MM.1S (cell line): ENCODE measurements at regions not wholly inside any gene's neighbourhood (a gene's known extent, or its start where the extent isn't known, plus 50 kb on each side); places are given as distances from the start of the nearest gene placed in this dataset.

Experiments used
- DNase-seq: peaks from one replicate; pipeline ENCODE4 v3.0.0-alpha.2; 2015
- H2AFZ ChIP-seq: fragments of 300-600 bp; sonication (generic); 2 replicates; pipeline ENCODE4 v1.6.0; 2016; ENCODE audit warnings: antibody characterized with exemption, low read length
- H3F3A ChIP-seq: fragments of 300-600 bp; sonication (generic); 2 replicates; pipeline ENCODE4 v1.6.1; 2016; ENCODE audit warnings: mild to moderate bottlenecking, antibody characterized with exemption, low read length, moderate library complexity, mixed read lengths; ENCODE audit not compliant: insufficient read depth
- H3K27ac ChIP-seq: fragments of 300-600 bp; sonication (generic); 2 replicates; pipeline ENCODE4 v1.5.1; 2016; ENCODE audit warnings: mild to moderate bottlenecking, low read length
- H3K27me3 ChIP-seq: fragments of 300-600 bp; sonication (generic); replicated peaks from 2 replicates; pipeline ENCODE4 v1.6.0; 2016; ENCODE audit warnings: low read length; ENCODE audit not compliant: insufficient read depth
- H3K36me3 ChIP-seq: fragments of 300-600 bp; sonication (generic); replicated peaks from 2 replicates; pipeline ENCODE4 v1.6.1; 2016; ENCODE audit warnings: mild to moderate bottlenecking, low read length, mixed read lengths; ENCODE audit not compliant: insufficient read depth
- H3K4me1 ChIP-seq: fragments of 300-600 bp; sonication (generic); 2 replicates; pipeline ENCODE4 v1.6.1; 2016; ENCODE audit warnings: low read length, mixed read lengths
- H3K4me2 ChIP-seq: fragments of 300-600 bp; sonication (generic); 2 replicates; pipeline ENCODE4 v1.6.0; 2016; ENCODE audit warnings: low read depth, low read length
- H3K4me3 ChIP-seq: fragments of 300-600 bp; sonication (generic); 2 replicates; pipeline ENCODE4 v1.5.1; 2016; ENCODE audit warnings: low read length, mixed read lengths
- H3K79me2 ChIP-seq: fragments of 300-600 bp; sonication (generic); 2 replicates; pipeline ENCODE4 v1.6.1; 2016; ENCODE audit warnings: mixed run types, low read length, mixed read lengths
- H3K9ac ChIP-seq: fragments of 300-600 bp; sonication (generic); 2 replicates; pipeline ENCODE4 v1.6.1; 2016; ENCODE audit warnings: low read length, mixed read lengths
- H3K9me2 ChIP-seq: fragments of 300-600 bp; sonication (generic); replicated peaks from 2 replicates; pipeline ENCODE4 v1.6.1; 2016; ENCODE audit warnings: mild to moderate bottlenecking, low read length, mixed read lengths; ENCODE audit not compliant: insufficient read depth
- H3K9me3 ChIP-seq: fragments of 300-600 bp; sonication (generic); replicated peaks from 2 replicates; pipeline ENCODE4 v1.6.1; 2016; ENCODE audit warnings: mild to moderate bottlenecking, low read length, mixed read lengths; ENCODE audit not compliant: insufficient read depth
- H4K20me1 ChIP-seq: fragments of 300-600 bp; sonication (generic); 2 replicates; pipeline ENCODE4 v1.6.1; 2016; ENCODE audit warnings: mild to moderate bottlenecking, low read length, moderate library complexity, mixed read lengths; ENCODE audit not compliant: insufficient read depth
- EZH2 ChIP-seq: fragments of 300-600 bp; sonication (generic); optimal IDR thresholded peaks from 2 replicates; pipeline ENCODE3; 2017; ENCODE audit warnings: low read depth, mild to moderate bottlenecking, antibody characterized with exemption, low read length, mixed read lengths
- EZH2phosphoT487 ChIP-seq: fragments of 300-600 bp; sonication (generic); IDR thresholded peaks from 2 replicates; pipeline ENCODE4 v1.6.1; 2018; ENCODE audit warnings: antibody characterized with exemption, low read length
- TF ChIP-seq, protein P1 (sequence below): fragments of 300-600 bp; sonication (generic); IDR thresholded peaks from 2 replicates; pipeline ENCODE4 v1.5.1; 2016; ENCODE audit warnings: antibody characterized with exemption, low read length, mixed read lengths

DNA sequence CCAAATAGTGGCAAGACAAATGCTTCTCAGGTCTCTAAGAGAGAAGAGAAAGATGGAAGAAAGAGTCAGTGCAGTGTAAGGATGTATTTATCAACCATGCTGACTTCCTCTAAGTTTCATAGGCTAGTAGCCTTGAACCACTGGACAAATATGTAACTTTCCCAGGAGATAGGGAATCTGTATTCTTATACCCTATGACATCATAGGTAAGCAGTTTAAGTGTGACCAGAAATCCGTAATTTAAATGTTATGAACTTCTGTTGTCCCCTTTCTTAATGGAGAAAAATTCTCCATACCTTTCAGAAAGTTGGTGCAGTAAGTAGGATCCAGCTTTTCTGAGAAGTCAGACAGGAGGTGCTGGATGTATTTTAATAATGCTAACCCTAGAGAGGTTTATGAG is 256.2 kb downstream of the LNPK start:
- H3K27ac ChIP-seq: no peak overlapping the region
- no peaks in the 10 kb centered on the region for H3K9me3 ChIP-seq
- no peak overlapping the region for H3K4me3 ChIP-seq
- H3K9me2 ChIP-seq: no peaks in the 10 kb centered on the region
- no peak overlapping the region for H3K4me2 ChIP-seq
- no peak for DNase-seq
- H3F3A ChIP-seq: no peaks in the 10 kb centered on the region
- no peaks in the 10 kb centered on the region for H3K79me2 ChIP-seq
- TF ChIP-seq EZH2phosphoT487 (no peak), EZH2 (no peak)
- TF ChIP-seq, protein P1, sequence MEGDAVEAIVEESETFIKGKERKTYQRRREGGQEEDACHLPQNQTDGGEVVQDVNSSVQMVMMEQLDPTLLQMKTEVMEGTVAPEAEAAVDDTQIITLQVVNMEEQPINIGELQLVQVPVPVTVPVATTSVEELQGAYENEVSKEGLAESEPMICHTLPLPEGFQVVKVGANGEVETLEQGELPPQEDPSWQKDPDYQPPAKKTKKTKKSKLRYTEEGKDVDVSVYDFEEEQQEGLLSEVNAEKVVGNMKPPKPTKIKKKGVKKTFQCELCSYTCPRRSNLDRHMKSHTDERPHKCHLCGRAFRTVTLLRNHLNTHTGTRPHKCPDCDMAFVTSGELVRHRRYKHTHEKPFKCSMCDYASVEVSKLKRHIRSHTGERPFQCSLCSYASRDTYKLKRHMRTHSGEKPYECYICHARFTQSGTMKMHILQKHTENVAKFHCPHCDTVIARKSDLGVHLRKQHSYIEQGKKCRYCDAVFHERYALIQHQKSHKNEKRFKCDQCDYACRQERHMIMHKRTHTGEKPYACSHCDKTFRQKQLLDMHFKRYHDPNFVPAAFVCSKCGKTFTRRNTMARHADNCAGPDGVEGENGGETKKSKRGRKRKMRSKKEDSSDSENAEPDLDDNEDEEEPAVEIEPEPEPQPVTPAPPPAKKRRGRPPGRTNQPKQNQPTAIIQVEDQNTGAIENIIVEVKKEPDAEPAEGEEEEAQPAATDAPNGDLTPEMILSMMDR: no peak
- H3K9ac ChIP-seq: no peak overlapping the region
- H2AFZ ChIP-seq: no peak overlapping the region
- no peaks in the 10 kb centered on the region for H4K20me1 ChIP-seq
- H3K27me3 ChIP-seq: no peaks in the 10 kb centered on the region
- 0 out of 2 replicates have a peak, but pooled peaks cover 3% of the 10 kb centered on the region for H3K4me1 ChIP-seq
- H3K36me3 ChIP-seq: no peaks in the 10 kb centered on the region

DNA sequence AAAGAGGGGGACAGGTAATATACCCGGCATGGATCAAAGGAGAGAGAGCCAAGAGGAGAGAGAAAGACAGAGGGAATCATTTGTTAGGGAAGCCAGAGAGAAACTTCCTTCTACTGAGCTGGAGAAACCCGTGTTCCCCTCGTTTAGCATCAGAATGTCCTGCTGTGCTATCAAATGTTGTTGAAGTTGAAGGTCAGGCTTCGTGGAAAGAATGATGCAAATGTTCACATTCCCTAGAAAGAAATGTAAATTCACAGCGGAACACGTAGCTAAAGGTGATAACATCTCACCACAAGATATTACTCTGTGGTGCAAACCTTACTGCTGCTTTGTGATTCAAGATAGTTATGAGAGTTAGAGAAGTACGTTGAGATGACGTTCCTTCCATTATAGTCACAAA is 258.1 kb downstream of the LNPK start:
- H3K9ac ChIP-seq: no peak overlapping the region
- H3K9me3 ChIP-seq: no peaks in the 10 kb centered on the region
- no peaks in the 10 kb centered on the region for H3K9me2 ChIP-seq
- no peak overlapping the region for H3K4me2 ChIP-seq
- no peak overlapping the region for H3K27ac ChIP-seq
- H3F3A ChIP-seq: no peaks in the 10 kb centered on the region
- H3K4me3 ChIP-seq: no peak overlapping the region
- H3K36me3 ChIP-seq: no peaks in the 10 kb centered on the region
- H4K20me1 ChIP-seq: no peaks in the 10 kb centered on the region
- H3K4me1 ChIP-seq: 0 out of 2 replicates have a peak, but pooled peaks cover 3% of the 10 kb centered on the region
- no peaks in the 10 kb centered on the region for H3K79me2 ChIP-seq
- TF ChIP-seq EZH2phosphoT487 (no peak), EZH2 (no peak)
- TF ChIP-seq, protein P1: no peak
- H3K27me3 ChIP-seq: no peaks in the 10 kb centered on the region
- no peak overlapping the region for H2AFZ ChIP-seq
- DNase-seq: no peak

DNA sequence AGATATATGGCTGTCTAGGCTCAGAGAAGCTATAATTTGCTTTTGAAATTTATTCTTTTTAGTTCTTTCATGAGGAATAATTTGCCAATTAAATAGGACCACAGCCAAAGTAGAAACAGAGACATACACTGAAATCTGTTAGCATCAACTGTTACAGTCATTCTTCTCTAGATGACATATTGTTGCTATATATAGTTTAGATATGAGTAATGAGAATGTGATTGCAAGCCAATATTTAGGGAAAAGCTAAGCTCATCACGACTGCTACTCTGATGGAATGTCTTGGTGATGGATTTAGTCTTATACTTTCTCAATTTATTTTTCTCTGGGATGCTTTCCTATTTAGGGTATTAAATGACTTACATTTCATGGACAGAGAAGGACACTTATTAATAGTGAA is 259.1 kb downstream of the LNPK start:
- Histone ChIP-seq H2AFZ (no peak overlapping the region), H3K4me1 (0 out of 2 replicates have a peak, but pooled peaks cover 3% of the 10 kb centered on the region), H3K4me3 (no peak overlapping the region), H3K27ac (no peak overlapping the region), H3K4me2 (no peak overlapping the region), H3K9ac (no peak overlapping the region), H4K20me1 (no peaks in the 10 kb centered on the region), H3F3A (no peaks in the 10 kb centered on the region), H3K27me3 (no peaks in the 10 kb centered on the region), H3K79me2 (no peaks in the 10 kb centered on the region), H3K9me2 (no peaks in the 10 kb centered on the region), H3K9me3 (no peaks in the 10 kb centered on the region), H3K36me3 (no peaks in the 10 kb centered on the region)
- TF ChIP-seq EZH2phosphoT487 (no peak), EZH2 (no peak)
- TF ChIP-seq, protein P1: no peak
- DNase-seq: no peak
